Stomach (tissue), 8 donors: ENCODE measurements at regions not wholly inside any gene's neighbourhood (a gene's known extent, or its start where the extent isn't known, plus 50 kb on each side); places are given as distances from the start of the nearest gene placed in this dataset.

Source experiments
- DNase-seq, 2 donors: peaks; one replicate each; pipeline versions ENCODE4 v3.0.0 to v3.0.0-alpha.2; 2013 to 2019
- H3K27ac ChIP-seq, 5 donors: fragments of 200-600 bp in 4 of 5; sonication (generic) in 4 of 5; one replicate each; pipeline ENCODE4 v1.5.1; 2013 to 2019; ENCODE audit warnings: mild to moderate bottlenecking in 1 of 5, moderate library complexity in 1 of 5
- H3K27me3 ChIP-seq, 3 donors: fragments of 200-600 bp; sonication (generic); one replicate each; pipeline ENCODE4 v1.5.1; 2017 to 2019; ENCODE audit warnings: mixed run types in 1 of 3
- H3K36me3 ChIP-seq, 4 donors: fragments of 200-600 bp; sonication (generic); 1 replicate in 3 of 4; 2 replicates in 1 of 4; pipeline ENCODE4 v1.5.1; 2016 to 2019
- H3K4me1 ChIP-seq, 4 donors: fragments of 200-600 bp; sonication (generic); one replicate each; pipeline ENCODE4 v1.5.1; 2016 to 2019
- H3K4me3 ChIP-seq, 4 donors: fragments of 200-600 bp; sonication (generic) in 3 of 4; one replicate each; pipeline ENCODE4 v1.5.1; 2016 to 2019; ENCODE audit warnings: mild to moderate bottlenecking in 1 of 4
- H3K9me3 ChIP-seq, 4 donors: fragments of 200-600 bp; sonication (generic); one replicate each; pipeline ENCODE4 v1.5.1; 2016 to 2019
- CTCF ChIP-seq, 7 experiments: fragments of 450-650 bp in 4 of 7; fragments of 200-600 bp in 3 of 7; sonication (generic) in 3 of 7; IDR thresholded peaks; one replicate each; pipeline ENCODE4 v1.5.1; 2016 to 2019; ENCODE audit warnings: antibody characterized with exemption in 7 of 7, control low read depth in 2 of 7, mild to moderate bottlenecking in 1 of 7
- EP300 ChIP-seq: sonication (generic); formaldehyde crosslinking; IDR thresholded peaks from one replicate; pipeline ENCODE4 v1.6.1; 2017; ENCODE audit warnings: antibody characterized with exemption
- POLR2A ChIP-seq, 4 donors: fragments of 450-650 bp; IDR thresholded peaks; one replicate each; pipeline ENCODE4 v1.6.1; 2016; ENCODE audit warnings: antibody characterized with exemption in 4 of 4, control low read depth in 2 of 4, mild to moderate bottlenecking in 1 of 4, moderate library complexity in 1 of 4
- POLR2AphosphoS5 ChIP-seq, 3 donors: sonication (generic); formaldehyde crosslinking; IDR thresholded peaks; one replicate each; pipeline ENCODE4 v1.6.1; 2016; ENCODE audit warnings: antibody characterized with exemption in 3 of 3
- WGBS, 5 donors: extraction: QIAGEN DNeasy Blood & Tissue Kit in 3 of 5; methylation state at CpG; one replicate each; pipeline versions ENCODE4 v1.1.5 to v1.1.7; 2013 to 2018; 5-methylcytosine and 5-hydroxymethylcytosine counted together
- intact Hi-C: fragments of 100-400 bp; cut with DNase I; formaldehyde crosslinking; loops from one replicate; pipeline ENCODE4 v1.15.1; 2023; ENCODE audit warnings: low total_unique reads
- donor health status: healthy with polysubstance abuse.
- donor health status: Bipolar disorder and iron deficiency.
- donor health status: healthy.

- DNase-seq: no peak
- H3K4me3 ChIP-seq: no peak overlapping the region
- TF ChIP-seq POLR2A (IDR thresholded peaks at IDR 0.05): no peak
- no peak for TF ChIP-seq EP300
- no peak for TF ChIP-seq CTCF (IDR thresholded peaks at IDR 0.05)
- no peak for TF ChIP-seq POLR2AphosphoS5 (IDR thresholded peaks at IDR 0.05)
- 51 to 84% (median 80%) methylated on average over 3 of the region's 3 CpGs for WGBS, 5 donors
- intact Hi-C loops: no loop called here
- no peaks in the 10 kb centered on the region for H3K36me3 ChIP-seq
- no peaks in the 10 kb centered on the region for H3K27me3 ChIP-seq
- no peaks in the 10 kb centered on the region for H3K9me3 ChIP-seq
- no peak overlapping the region for H3K27ac ChIP-seq
- peaks cover 0 to 4% (median 0%) of the 10 kb centered on the region in 4 donors for H3K4me1 ChIP-seq
Measured at GRCh38 chr12:76255281-76255680, 92.9 kb downstream of the BBS10 start.

- Histone ChIP-seq H3K27me3 (no peaks in the 10 kb centered on the region), H3K27ac (no peak overlapping the region), H3K9me3 (no peaks in the 10 kb centered on the region), H3K4me3 (no peak overlapping the region), H3K36me3 (no peaks in the 10 kb centered on the region), H3K4me1 (no peaks in the 10 kb centered on the region)
- no peak for DNase-seq
- WGBS, 5 donors: 86 to 95% (median 90%) methylated on average over 8 to 11 of the region's 11 CpGs
- intact Hi-C loops: no loop called here
- TF ChIP-seq CTCF (IDR thresholded peaks at IDR 0.05) (no peak), EP300 (no peak), POLR2AphosphoS5 (IDR thresholded peaks at IDR 0.05) (no peak), POLR2A (IDR thresholded peaks at IDR 0.05) (no peak)
Measured at GRCh38 chr12:76252031-76252430, 96.2 kb downstream of the BBS10 start.

GRCh38 chr12:76250256-76250655 lies 98.0 kb downstream of the BBS10 start:
- Histone ChIP-seq H3K36me3 (no peaks in the 10 kb centered on the region), H3K4me3 (no peak overlapping the region), H3K27ac (no peak overlapping the region), H3K9me3 (no peaks in the 10 kb centered on the region), H3K4me1 (no peaks in the 10 kb centered on the region), H3K27me3 (no peaks in the 10 kb centered on the region)
- WGBS, 5 donors: 45 to 69% (median 64%) methylated on average over 3 of the region's 3 CpGs
- no peak for TF ChIP-seq POLR2A (IDR thresholded peaks at IDR 0.05)
- no peak for TF ChIP-seq CTCF (IDR thresholded peaks at IDR 0.05)
- no peak for TF ChIP-seq POLR2AphosphoS5 (IDR thresholded peaks at IDR 0.05)
- no peak for TF ChIP-seq EP300
- intact Hi-C loops: no loop called here
- DNase-seq: no peak

- Histone ChIP-seq H3K27ac (no peak overlapping the region), H3K27me3 (no peaks in the 10 kb centered on the region), H3K36me3 (no peaks in the 10 kb centered on the region), H3K9me3 (no peaks in the 10 kb centered on the region), H3K4me1 (no peaks in the 10 kb centered on the region), H3K4me3 (no peak overlapping the region)
- DNase-seq: no peak
- TF ChIP-seq POLR2A (IDR thresholded peaks at IDR 0.05) (no peak), CTCF (IDR thresholded peaks at IDR 0.05) (no peak), POLR2AphosphoS5 (IDR thresholded peaks at IDR 0.05) (no peak), EP300 (no peak)
- 59 to 75% (median 67%) methylated on average over 2 of the region's 2 CpGs for WGBS, 5 donors
- intact Hi-C loops: no loop called here
Measured at GRCh38 chr12:76249501-76249900, 98.7 kb downstream of the BBS10 start.
